Cardiac fibroblast (primary cell): ENCODE measurements at regions not wholly inside any gene's neighbourhood (a gene's known extent, or its start where the extent isn't known, plus 50 kb on each side); places are given as distances from the start of the nearest gene placed in this dataset.

Experiments
- DNase-seq, 2 donors: peaks; one replicate each; pipeline versions ENCODE4 v3.0.0 to v3.0.0-alpha.2; 2010; ENCODE audit warnings: low read depth in 2 of 2
- H3K4me3 ChIP-seq, 2 donors: replicated peaks in 1 of 2; 1 replicate in 1 of 2; 2 replicates in 1 of 2; pipeline ENCODE4 v1.5.1; 2011; ENCODE audit warnings: low read depth in 2 of 2, low read length in 2 of 2, mild to moderate bottlenecking in 2 of 2, moderate library complexity in 1 of 2
- CTCF ChIP-seq: IDR thresholded peaks from one replicate; pipeline ENCODE4 v1.5.1; 2011; ENCODE audit warnings: low read depth, mild to moderate bottlenecking, low read length, inconsistent platforms

- TF ChIP-seq CTCF, result no peak
- no peak overlapping the region for H3K4me3 ChIP-seq
- no peak for DNase-seq
These were observed 224.4 kb downstream of the BCAS1 start for GRCh38 chr20:53845980-53846379.

- H3K4me3 ChIP-seq, result no peak overlapping the region
- DNase-seq, result peak in 1 of 2 donors; percentile 25
- TF ChIP-seq CTCF, result no peak
These were observed 226.1 kb downstream of the BCAS1 start for GRCh38 chr20:53844259-53844658.

GRCh38 chr20:53843645-53844044 is 226.7 kb downstream of the BCAS1 start:
- H3K4me3 ChIP-seq, result no peak overlapping the region
- DNase-seq, result no peak
- TF ChIP-seq CTCF, result no peak

GRCh38 chr20:53842301-53843099 is 227.9 kb downstream of the BCAS1 start:
- H3K4me3 ChIP-seq, result no peak overlapping the region
- no peak for TF ChIP-seq CTCF
- DNase-seq, result no peak

- TF ChIP-seq CTCF, result no peak
These were observed 228.7 kb downstream of the BCAS1 start for GRCh38 chr20:53841741-53842140.

GRCh38 chr20:53840532-53840931 is 229.9 kb downstream of the BCAS1 start:
- no peak overlapping the region for H3K4me3 ChIP-seq
- DNase-seq, result no peak
- no peak for TF ChIP-seq CTCF

More at GRCh38 chr20:53841741-53842140, 228.7 kb downstream of the BCAS1 start:
- DNase-seq, result no peak
- no peak overlapping the region for H3K4me3 ChIP-seq
